HEK293 (cell line): ENCODE measurements at regions not wholly inside any gene's neighbourhood (a gene's known extent, or its start where the extent isn't known, plus 50 kb on each side); places are given as distances from the start of the nearest gene placed in this dataset.

Source experiments
- BCL6B ChIP-seq: fragments of 450-650 bp; formaldehyde crosslinking; IDR thresholded peaks from 2 replicates; pipeline ENCODE4 v1.5.1; 2017; ENCODE audit warnings: missing biosample characterization, missing genetic modification characterization
- GLI2 ChIP-seq: fragments of 450-650 bp; formaldehyde crosslinking; IDR thresholded peaks from 2 replicates; pipeline ENCODE4; 2017; ENCODE audit warnings: missing biosample characterization, missing genetic modification characterization, low read depth, borderline replicate concordance
- INSM2 ChIP-seq: fragments of 450-650 bp; formaldehyde crosslinking; IDR thresholded peaks from 2 replicates; pipeline ENCODE4 v1.5.1; 2016; ENCODE audit warnings: missing biosample characterization, missing genetic modification characterization
- KLF7 ChIP-seq: fragments of 450-650 bp; formaldehyde crosslinking; IDR thresholded peaks from 2 replicates; pipeline ENCODE4 v1.5.1; 2016; ENCODE audit warnings: missing biosample characterization, missing genetic modification characterization, borderline replicate concordance
- KLF8 ChIP-seq: fragments of 450-650 bp; formaldehyde crosslinking; IDR thresholded peaks from 2 replicates; pipeline ENCODE4 v1.5.1; 2016; ENCODE audit warnings: missing biosample characterization, missing genetic modification characterization
- PRDM1 ChIP-seq: fragments of 450-650 bp; formaldehyde crosslinking; IDR thresholded peaks from 2 replicates; pipeline ENCODE4; 2016; ENCODE audit warnings: missing biosample characterization, missing genetic modification characterization
- REPIN1 ChIP-seq: fragments of 450-650 bp; formaldehyde crosslinking; IDR thresholded peaks from 2 replicates; pipeline ENCODE4 v1.5.1; 2017; ENCODE audit warnings: missing biosample characterization, missing genetic modification characterization, low read depth
- REST ChIP-seq: fragments of 450-650 bp; formaldehyde crosslinking; IDR thresholded peaks from 2 replicates; pipeline ENCODE4 v1.5.1; 2016; ENCODE audit warnings: missing biosample characterization, missing genetic modification characterization
- YY2 ChIP-seq: fragments of 450-650 bp; formaldehyde crosslinking; IDR thresholded peaks from 2 replicates; pipeline ENCODE4 v1.5.1; 2016; ENCODE audit warnings: missing biosample characterization, missing genetic modification characterization
- ZBTB10 ChIP-seq: fragments of 450-650 bp; formaldehyde crosslinking; IDR thresholded peaks from 2 replicates; pipeline ENCODE4 v1.5.1; 2016; ENCODE audit warnings: missing biosample characterization, missing genetic modification characterization
- ZBTB44 ChIP-seq: fragments of 450-650 bp; IDR thresholded peaks from 2 replicates; pipeline ENCODE4 v1.5.1; 2018; ENCODE audit warnings: missing biosample characterization, mild to moderate bottlenecking, missing genetic modification characterization
- ZBTB7A ChIP-seq: fragments of 450-650 bp; formaldehyde crosslinking; IDR thresholded peaks from 2 replicates; pipeline ENCODE4 v1.5.1; 2016; ENCODE audit warnings: low read depth, missing biosample characterization, missing genetic modification characterization
- ZFP37 ChIP-seq: fragments of 450-650 bp; formaldehyde crosslinking; IDR thresholded peaks from 2 replicates; pipeline ENCODE4 v1.5.1; 2016; ENCODE audit warnings: missing biosample characterization, missing genetic modification characterization
- ZFP41 ChIP-seq: fragments of 450-650 bp; formaldehyde crosslinking; IDR thresholded peaks from 2 replicates; pipeline ENCODE4 v1.5.1; 2016; ENCODE audit warnings: missing biosample characterization, missing genetic modification characterization, borderline replicate concordance
- ZNF121 ChIP-seq: fragments of 450-650 bp; formaldehyde crosslinking; IDR thresholded peaks from 2 replicates; pipeline ENCODE4 v1.5.1; 2016; ENCODE audit warnings: missing biosample characterization, missing genetic modification characterization
- ZNF133 ChIP-seq: fragments of 450-650 bp; formaldehyde crosslinking; IDR thresholded peaks from 2 replicates; pipeline ENCODE4 v1.5.1; 2016; ENCODE audit warnings: missing biosample characterization, missing genetic modification characterization
- ZNF138 ChIP-seq: fragments of 450-650 bp; formaldehyde crosslinking; IDR thresholded peaks from 2 replicates; pipeline ENCODE4 v1.5.1; 2016; ENCODE audit warnings: missing biosample characterization, missing genetic modification characterization, borderline replicate concordance
- ZNF211 ChIP-seq: fragments of 450-650 bp; formaldehyde crosslinking; IDR thresholded peaks from 2 replicates; pipeline ENCODE4 v1.5.1; 2016; ENCODE audit warnings: low read depth, missing biosample characterization, missing genetic modification characterization
- ZNF248 ChIP-seq: fragments of 450-650 bp; formaldehyde crosslinking; IDR thresholded peaks from 2 replicates; pipeline ENCODE4 v1.5.1; 2017; ENCODE audit warnings: missing biosample characterization, missing genetic modification characterization
- ZNF335 ChIP-seq: fragments of 450-650 bp; formaldehyde crosslinking; conservative IDR thresholded peaks from 2 replicates; pipeline ENCODE4 v1.5.1; 2016; ENCODE audit warnings: missing biosample characterization, missing genetic modification characterization
- ZNF48 ChIP-seq: fragments of 450-650 bp; formaldehyde crosslinking; IDR thresholded peaks from 2 replicates; pipeline ENCODE4 v1.5.1; 2016; ENCODE audit warnings: missing biosample characterization, missing genetic modification characterization
- ZNF514 ChIP-seq: fragments of 450-650 bp; formaldehyde crosslinking; IDR thresholded peaks from 2 replicates; pipeline ENCODE4 v1.5.1; 2016; ENCODE audit warnings: missing biosample characterization, missing genetic modification characterization
- ZNF561 ChIP-seq: fragments of 450-650 bp; IDR thresholded peaks from 2 replicates; pipeline ENCODE4 v1.5.1; 2018; ENCODE audit warnings: missing biosample characterization, missing genetic modification characterization, borderline replicate concordance
- ZNF670 ChIP-seq: fragments of 450-650 bp; formaldehyde crosslinking; IDR thresholded peaks from 2 replicates; pipeline ENCODE4 v1.5.1; 2016; ENCODE audit warnings: missing biosample characterization, missing genetic modification characterization, low read depth
- ZNF677 ChIP-seq: fragments of 450-650 bp; IDR thresholded peaks from 2 replicates; pipeline ENCODE4 v1.5.0; 2018; ENCODE audit warnings: missing biosample characterization, mild to moderate bottlenecking, missing genetic modification characterization, moderate library complexity
- ZNF792 ChIP-seq: fragments of 450-650 bp; formaldehyde crosslinking; IDR thresholded peaks from 2 replicates; pipeline ENCODE4 v1.5.1; 2016; ENCODE audit warnings: missing biosample characterization, missing genetic modification characterization
- ZSCAN30 ChIP-seq: fragments of 450-650 bp; IDR thresholded peaks from 2 replicates; pipeline ENCODE4 v1.5.1; 2018; ENCODE audit warnings: missing biosample characterization, mild to moderate bottlenecking, missing genetic modification characterization, moderate library complexity
- ZSCAN4 ChIP-seq: fragments of 450-650 bp; formaldehyde crosslinking; IDR thresholded peaks from 2 replicates; pipeline ENCODE4 v1.5.1; 2017; ENCODE audit warnings: missing biosample characterization, missing genetic modification characterization

- TF ChIP-seq ZBTB44 (tag by site-specific recombination) (peak; percentile 50; the same call in 1 of the 2 replicates), YY2 (tag by site-specific recombination) (no peak), ZNF211 (tag by site-specific recombination) (no peak), ZBTB10 (tag by site-specific recombination) (no peak), ZNF561 (tag by site-specific recombination) (no peak; the same call in none of the 2 replicates), GLI2 (tag by site-specific recombination) (peak; percentile 90), REST (tag by site-specific recombination) (no peak), ZNF335 (tag by site-specific recombination) (no peak), ZNF792 (tag by site-specific recombination) (no peak), ZNF133 (tag by site-specific recombination) (no peak), ZBTB7A (tag by site-specific recombination) (no peak), KLF8 (tag by site-specific recombination) (no peak), KLF7 (0 out of 2 replicates have a peak, but pooled peaks have one; percentile 33), INSM2 (tag by site-specific recombination) (no peak), PRDM1 (tag by site-specific recombination) (no peak), BCL6B (peak; percentile 60; the same call in 1 of the 2 replicates), ZSCAN4 (tag by site-specific recombination) (0 out of 2 replicates have a peak, but pooled peaks have one; percentile 31), ZNF514 (tag by site-specific recombination) (no peak), ZNF138 (no peak), ZFP37 (tag by site-specific recombination) (no peak), ZSCAN30 (tag by site-specific recombination) (0 out of 2 replicates have a peak, but pooled peaks have one; percentile 31), ZFP41 (tag by site-specific recombination) (no peak), ZNF248 (no peak), ZNF670 (tag by site-specific recombination) (no peak), ZNF121 (tag by site-specific recombination) (no peak), ZNF677 (tag by site-specific recombination) (no peak), REPIN1 (tag by site-specific recombination) (no peak), ZNF48 (no peak)
Observed at GRCh38 chr11:15370495-15371147, 255.9 kb downstream of the INSC start (continued).
